ENCODE measurements at regions not wholly inside any gene's neighbourhood (a gene's known extent, or its start where the extent isn't known, plus 50 kb on each side); places are given as distances from the start of the nearest gene placed in this dataset.

DNA sequence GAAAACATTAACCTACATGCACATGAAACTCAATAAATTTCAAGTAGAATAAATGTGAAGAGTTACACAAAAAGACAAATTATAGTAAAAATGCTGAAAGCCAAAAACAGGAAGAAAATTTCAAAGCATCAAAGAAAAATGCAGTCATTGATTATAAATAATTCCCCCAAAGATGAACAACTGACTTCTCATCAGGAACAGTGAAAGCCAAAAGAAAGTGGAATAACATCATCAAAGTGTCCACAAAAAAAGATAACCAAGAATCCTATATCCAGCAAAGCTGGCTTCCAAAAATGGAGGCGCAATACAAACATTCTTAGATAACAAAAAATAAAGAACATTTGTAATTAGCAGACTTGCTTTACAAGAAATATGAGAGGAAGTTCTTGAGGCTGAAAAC, 161.6 kb downstream of the CMPK2 start:
- no peak for DNase-seq

DNA sequence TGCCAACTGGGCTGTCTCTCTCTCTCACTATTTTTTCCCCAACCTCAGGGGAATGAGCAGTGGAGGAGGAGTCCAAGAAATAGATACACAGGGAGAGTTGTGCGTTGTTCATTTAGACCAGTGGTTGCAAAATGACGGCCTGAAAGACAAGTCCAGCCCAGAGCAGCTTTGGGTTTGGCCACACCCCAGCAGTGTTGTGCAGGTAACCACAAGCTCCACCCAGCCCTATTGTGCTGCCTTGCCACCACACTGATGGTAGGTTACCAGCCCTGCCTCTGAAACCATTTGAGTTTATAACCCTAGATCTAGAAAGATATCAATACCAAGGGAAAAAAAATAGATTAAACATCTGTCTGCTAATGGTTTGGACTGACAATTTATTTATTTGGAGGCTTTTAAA, 144.3 kb downstream of the CMPK2 start:
- no peak for DNase-seq

DNA sequence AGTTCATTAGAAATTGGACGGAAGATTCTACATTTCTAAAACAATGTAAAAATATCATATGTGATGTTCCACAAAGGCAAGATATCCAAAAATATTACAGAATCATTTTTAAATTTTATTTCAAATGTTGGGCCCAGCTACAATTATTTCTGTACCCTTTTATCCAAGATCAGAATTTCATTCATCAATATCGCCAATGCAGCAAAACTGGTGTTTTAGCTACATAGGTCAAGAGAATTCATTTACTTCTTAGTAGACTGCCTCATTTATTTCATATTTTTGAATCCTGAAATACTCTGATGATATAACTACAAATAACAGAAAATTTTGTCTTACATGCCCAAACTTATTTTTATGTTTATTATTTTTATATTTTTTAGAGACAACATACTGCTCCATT, 143.1 kb downstream of the CMPK2 start:
- DNase-seq = no peak

DNA sequence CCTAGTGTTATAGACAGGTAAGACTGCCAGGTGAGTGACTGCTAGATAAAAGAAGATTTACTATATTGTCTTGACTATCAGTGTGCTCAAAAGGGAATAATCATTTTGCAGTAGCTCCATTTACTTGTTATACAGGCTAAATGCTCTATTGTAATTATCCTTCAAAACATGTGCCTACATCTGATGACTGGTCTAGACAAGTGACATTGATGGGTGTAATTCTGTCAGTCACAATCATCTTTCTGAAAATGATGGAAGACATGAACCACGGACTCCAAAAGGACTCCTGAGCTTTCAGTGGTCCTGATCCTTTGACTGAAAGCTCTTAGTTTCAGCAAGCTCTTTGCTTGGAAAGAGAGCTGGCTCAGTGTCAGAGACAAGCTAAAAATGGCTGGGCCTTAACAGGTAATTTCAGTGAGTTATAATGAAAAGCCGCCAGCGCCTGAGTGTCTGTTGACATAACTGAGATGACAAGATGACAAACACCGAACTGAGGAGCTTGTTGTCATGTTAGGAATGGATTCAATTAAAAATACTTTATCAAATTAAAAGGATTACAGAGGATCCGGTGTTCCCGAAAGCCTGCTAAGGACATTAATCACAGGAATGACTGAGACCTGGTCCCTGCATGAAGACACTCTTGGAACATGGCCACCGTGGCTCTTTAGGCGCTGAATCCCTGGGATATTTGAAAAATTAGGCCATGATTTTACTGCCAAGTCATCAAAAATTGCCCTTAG, 141.7 kb downstream of the CMPK2 start:
- DNase-seq = no peak

DNA sequence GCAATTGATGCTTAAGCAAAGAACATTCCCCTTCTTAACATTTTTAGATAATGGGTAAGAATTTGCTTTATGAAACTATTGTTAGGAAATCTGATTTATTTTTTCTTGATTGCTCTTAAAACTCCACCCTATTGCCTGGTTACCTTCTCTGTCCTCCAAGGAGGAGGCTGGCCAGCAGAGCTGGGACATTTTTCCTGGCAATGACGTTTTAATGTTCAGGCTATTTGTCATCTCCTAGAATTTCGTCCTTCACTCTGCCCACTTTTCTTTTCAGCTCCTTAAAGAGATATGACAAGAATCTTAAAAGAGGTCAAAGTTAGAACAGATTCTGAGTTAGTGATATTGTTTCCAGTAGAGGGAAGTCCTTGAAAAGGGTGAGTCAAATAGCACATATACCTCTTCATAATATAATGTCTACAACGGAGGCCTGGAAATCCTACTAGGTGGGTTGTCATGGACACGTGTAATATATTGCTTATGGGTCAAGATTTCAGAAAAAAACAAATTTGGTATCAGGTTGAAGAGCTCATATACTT, 141.0 kb downstream of the CMPK2 start:
- DNase-seq = no peak

DNA sequence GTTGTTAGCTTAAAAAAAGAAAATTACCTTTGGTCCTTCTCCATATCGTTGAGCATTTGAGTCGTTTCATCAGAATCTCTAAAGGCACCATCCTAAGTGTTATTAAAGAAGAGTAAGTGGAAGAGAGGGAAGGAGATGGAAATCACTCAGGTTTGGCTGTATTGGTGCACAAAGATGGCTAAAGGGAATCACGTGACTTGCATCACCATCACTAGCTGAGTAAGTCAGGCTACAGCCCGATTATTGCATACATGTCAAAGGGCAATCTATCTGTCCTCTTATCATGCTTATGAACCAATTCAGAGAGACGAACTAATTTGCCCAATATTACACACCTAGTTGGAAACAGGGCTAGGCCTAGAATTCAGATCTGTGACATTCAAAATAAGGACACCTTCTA, 137.6 kb downstream of the CMPK2 start:
- DNase-seq = no peak

DNA sequence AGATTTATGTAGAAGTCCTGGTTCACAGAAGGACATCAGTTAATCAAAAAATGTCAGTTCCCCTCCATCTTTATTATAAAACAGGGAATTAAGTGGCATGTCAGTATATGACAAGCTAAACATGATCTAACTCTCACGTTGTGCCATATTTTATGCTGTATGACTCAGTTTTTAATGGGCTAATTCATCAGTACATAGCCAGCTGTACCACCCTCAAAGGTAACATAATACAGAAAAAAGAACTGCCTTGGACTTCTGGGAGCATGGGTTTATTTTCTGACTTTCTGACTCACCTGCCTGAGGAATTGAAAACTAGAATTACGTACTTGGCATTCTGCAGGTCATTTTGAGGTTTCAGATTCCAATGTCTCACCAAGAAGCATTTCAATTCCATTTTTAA, 135.7 kb downstream of the CMPK2 start:
- DNase-seq = no peak

DNA sequence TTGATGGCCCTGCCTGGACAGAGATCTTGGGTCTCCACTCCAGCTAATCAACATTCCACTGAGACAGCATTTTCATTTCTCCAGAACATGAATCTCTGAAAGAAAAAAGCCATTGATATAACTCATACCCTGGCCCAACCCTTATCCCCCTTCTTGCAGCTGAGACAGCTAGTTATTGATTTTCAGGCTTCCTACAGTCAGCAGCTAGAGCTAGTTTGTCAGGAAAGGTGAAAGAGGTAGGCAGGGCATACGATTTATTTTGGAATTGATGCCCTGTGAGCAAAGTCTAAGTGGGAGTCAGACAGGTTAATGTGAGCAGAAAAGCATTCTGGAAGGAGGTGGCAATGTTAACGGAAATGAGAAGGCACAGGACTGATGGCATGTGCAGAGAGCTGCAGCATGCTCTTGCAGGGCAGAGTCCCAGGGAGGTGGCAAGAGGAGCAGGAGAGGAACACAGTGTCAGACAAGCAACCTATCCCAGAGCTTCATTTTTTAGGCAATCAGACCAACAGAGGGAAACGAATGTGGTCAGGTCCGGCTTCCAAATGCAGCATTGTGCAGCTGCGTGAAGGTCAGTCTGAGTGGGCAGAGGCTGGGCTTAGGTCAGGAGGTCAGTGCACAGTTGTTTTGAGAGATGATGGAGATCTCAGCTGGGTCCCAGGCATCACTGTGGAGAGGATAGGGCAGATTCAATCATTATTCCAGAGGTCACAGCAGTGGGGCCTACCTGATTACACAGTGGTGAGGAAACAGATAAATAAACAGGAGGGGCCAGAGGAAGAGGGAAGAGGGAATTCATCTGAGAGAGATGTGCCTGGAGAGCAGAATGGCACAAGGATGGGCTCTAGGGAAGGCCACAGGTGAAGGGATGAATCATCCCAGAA, 134.8 kb downstream of the CMPK2 start:
- no peak for DNase-seq

DNA sequence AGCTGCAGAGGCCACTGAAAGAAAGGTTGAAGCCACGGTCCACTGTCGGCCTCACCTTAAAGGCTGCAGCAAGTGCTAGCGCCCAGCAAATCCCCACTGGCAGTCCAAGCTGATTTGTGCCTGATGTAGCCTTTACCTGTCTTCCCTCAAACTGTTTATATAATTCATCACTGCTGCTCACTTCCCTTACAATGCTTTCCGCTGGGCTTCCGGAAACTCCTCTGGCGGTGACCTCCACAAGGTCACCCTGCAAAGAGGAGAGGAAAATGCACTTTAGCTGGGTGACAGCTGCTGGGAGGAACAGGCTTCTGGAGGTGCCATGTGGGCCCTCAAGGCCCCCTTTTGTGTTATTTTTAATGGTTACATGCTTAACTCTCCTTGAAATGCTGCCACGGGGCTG, 126.2 kb downstream of the CMPK2 start:
- no peak for DNase-seq

DNA sequence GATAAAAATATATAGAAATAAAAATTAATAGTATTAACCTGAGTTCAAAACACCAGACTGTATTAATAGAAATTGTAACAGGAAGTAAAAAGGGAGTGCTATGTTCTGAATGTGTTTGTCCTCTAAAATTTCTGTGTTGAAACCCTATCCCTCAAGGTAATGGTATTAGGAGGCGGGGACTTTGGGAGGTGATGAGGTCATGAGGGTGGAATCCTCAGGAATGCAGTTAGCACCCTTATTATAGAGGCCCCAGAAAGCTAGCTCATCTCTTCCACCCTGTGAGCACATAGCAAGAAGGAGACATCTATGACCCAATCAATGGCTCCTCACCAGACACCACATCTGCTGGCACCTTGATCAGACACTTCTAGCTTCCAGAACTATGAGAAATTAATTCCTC, 124.5 kb downstream of the CMPK2 start:
- DNase-seq = no peak

DNA sequence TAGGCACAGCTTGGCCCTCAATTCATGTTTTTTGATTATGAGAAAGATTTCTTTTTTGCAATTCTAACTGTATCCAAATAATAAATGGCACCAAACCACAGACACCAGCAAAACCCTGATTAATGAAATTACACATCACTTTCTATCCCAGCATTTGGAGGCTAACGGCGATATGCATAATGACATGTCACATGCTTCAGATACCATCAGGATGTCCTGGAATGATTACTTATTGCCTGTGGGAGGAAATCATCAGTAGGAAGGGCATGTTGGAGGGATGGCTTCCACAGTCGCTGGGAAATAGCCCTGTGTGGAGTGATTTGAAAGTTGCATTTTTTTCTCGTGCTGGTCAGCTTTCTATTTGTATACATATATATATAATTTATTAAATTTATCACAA, 121.7 kb downstream of the CMPK2 start:
- DNase-seq = no peak

DNA sequence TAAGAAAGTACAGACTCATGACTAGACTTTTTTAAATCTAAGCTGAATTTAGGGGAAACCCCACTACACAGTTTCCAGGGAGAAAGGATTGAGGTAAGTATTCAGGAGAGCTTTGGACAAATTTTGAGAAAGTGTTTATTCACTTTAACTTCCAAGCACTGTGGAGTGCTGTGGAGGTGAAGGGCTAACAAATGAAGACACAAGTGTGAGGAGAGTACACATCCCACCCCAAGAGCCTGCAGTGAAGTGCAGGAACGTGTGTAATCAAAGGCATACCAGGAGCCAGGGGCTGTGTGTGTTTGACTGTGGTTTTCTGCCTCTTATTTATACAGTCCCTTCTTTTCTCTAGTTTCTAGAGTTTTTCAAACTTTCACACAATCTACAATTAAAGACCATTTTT, 118.3 kb downstream of the CMPK2 start:
- no peak for DNase-seq

DNA sequence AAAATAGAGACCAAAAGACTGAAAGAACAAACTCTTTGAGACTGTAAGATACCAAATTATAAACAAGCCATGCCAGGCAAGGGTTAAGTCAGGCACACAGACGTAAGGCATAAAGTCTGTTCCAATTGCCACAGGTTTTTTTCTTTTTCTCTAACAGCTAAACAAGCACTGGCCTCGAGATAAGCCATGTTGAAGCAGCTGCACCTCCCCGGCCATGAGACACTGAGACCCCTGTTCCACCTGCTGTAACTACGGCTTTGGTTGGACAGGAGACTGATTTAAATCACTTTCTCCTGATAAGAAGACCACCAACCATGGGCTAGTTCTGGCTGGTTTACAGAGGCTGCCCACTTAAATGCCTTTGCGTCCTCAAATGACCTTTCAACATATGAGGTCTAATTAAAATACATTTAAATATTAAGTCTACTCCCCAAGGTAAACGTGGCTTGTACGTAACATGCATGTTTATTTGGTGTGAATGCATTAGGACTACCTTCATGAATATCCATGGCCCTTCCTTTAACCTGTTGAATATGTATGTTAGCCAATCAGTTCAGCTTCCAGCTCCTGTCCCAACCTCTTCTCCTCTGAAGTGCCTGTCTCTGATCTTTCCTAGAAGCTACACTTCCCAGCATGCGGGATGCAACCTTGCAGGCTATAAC, 117.2 kb downstream of the CMPK2 start:
- DNase-seq = no peak

DNA sequence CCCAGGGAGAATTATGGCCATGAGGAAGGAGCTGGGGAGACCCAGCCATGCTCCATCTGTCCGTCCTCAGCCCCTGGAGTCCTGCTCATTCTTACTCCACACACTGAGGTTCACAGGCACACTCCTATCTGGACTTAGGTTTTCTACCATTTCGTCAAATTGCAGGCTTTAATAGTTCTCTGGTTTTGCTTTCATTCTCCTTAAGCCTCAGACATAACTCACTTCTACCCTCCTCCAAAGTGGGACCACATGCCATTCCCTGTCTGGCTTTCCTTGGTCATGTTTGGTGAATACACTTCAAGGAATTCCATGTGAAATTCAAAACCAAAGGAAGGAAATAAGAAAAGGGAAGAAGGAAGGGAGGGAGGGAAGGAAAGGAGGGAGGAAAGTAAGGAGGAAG, 115.7 kb downstream of the CMPK2 start:
- DNase-seq = no peak

DNA sequence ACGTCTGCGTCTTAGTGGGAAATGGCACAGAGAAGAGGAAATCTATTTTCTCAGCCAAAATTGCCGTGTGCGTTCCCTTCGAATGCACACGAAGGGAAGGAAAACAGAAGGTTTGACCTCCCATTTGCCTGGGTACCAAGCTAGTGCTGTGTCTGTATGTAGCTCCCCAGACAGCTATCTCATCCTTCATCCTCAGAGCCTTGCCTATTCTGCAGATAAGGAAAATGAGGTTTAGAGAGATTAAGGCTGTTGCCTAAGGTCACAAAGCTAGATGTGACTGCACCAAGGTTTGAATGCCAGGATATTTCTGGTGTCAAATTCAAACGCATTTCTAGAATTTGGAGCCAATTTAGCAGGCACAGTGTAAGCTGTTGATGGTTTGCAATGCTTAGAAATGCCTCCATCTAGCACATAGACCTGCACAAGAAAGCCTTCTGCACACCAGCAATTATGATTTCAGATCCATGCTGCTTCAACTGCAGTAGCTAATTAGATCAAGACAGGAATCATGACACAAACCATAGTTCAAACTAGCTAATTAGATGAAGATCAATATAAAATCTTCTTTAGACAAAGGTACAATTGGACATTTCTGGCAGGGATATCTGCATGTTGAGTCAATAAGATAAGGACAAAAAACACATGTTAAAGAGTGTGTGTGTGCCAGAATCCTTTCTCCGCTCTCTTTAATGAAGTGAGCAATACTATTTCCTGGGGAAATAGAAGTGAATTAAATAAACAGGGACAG, 115.1 kb downstream of the CMPK2 start:
- DNase-seq = no peak

DNA sequence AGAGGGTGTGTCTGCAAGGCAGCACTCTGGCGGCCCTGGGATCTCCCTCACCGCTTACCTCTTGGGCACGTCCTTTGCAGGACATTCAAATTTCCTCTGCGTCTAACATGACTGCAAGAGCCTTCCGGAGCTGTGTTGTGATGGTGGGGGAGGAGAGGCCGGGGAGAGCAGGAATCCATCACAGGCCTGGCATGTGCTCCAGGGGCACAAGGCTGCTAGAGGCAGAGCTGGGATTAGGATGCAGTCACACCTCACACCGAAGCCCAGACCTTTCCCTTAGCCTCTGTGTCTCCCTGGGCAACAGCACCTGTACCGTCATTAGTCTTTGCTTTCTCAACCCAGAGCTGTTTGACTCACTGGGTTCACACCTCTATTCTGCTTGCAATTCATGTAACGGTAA, 111.3 kb downstream of the CMPK2 start:
- no peak for DNase-seq

DNA sequence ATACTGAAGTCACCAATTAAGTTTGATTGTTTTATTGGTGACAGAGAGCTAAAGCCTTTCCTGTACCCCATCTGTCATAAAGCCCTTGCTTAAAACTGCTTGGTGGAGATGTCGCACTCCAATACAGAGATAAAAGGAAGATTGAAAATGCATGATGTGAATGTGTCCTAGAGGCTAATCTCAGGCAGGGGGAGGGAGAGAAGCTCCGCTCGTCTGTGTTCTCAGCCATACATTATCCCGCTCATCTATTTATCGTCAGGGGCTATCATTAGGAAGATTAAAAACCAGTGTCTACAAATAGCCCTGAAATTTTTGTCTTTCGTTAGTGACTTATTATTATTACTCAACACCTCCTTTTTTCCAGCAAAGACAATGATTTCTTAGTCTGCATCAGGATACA, 110.3 kb downstream of the CMPK2 start:
- no peak for DNase-seq

DNA sequence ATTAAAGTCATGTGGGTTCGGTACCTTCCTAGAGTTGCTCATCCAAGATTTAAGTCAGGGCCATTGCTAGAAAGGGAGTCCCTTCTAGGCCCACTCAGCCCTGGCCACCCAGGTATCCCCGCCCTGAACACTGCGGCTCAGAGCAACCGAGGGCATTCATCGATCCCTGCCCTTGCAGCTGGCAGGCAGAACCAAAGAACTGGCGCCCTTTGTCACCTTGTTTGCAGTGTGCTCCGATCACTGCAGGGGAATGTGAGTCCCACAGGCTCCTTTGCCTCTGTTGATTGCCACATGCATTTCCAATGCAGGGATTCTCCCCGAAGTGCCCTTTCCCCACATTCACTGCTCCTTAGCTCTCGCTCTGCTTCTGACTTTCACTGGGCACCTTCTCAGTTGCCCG, 108.5 kb downstream of the CMPK2 start:
- DNase-seq = no peak

DNA sequence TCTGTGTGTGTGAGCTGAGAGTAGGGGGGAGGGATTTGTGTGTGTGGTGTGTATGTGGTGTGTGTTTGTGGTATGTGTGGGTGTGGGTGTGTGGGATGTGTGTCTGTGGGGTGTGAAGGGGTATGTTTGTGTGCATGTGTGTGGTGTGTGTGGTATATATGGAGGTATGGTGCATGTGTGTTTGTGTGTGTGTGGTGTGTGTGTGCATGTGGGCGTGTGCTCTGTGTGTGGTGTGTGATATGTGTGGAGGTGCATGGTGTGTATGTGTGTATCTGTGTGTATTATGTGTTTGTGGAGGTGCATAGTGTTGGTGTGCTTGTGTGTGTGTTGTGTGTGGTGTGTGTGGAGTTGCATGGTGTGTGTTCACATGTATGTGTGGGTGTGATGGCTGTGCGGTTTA, 106.0 kb downstream of the CMPK2 start:
- no peak for DNase-seq

DNA sequence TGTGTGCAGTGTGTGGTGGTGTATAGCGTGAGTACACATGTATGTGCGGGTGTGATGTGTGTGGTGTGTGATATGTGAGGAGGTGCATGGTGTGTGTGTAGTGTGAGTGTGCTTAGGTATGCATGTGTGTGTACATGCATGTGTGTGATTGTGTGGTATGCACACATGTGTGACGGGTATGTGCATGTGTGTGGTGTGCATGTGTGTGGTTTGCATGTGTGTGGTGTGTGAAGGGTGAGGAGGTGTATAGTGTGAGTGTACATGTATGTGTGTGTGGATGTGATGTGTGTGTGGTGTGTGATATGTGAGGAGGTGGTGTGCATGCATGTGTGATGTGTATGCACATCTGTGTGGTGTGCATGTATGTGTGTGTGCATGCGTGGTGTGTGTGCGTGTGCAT, 105.6 kb downstream of the CMPK2 start:
- DNase-seq = no peak

DNA sequence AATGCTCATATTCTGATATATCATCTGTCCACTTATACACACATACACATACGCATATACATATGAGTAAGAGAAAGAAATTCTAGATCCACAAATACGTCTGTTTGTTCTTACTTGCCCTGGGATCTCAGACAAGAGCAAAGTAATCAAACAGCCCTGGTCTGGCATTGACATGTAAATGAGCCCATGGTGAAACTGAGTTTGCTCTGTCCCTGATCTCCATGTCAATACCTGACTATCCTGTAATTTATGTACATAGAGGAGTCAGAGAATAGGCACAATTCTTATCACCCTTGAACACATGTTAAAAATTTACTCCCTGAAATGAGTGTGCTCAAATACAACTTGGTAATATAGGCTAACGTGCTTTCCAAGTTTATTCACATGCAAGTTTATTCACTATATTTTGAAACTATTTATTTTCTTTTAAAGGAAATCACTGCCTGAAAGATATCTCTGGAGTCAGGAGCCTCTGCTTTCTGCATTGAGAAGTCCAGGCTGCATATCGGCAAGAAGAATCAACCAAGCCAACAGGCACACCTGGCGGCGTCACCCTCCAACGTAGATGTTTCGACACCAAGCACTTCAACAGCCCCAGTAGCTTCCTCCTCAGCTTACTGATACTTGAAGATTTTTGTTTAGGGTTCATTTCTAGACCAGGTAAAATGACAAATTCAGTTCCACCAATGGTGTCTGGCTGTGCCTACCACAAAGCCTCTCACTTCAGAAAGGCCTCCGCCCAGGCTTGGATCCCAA, 100.6 kb downstream of the CMPK2 start:
- DNase-seq = peak; percentile 87

DNA sequence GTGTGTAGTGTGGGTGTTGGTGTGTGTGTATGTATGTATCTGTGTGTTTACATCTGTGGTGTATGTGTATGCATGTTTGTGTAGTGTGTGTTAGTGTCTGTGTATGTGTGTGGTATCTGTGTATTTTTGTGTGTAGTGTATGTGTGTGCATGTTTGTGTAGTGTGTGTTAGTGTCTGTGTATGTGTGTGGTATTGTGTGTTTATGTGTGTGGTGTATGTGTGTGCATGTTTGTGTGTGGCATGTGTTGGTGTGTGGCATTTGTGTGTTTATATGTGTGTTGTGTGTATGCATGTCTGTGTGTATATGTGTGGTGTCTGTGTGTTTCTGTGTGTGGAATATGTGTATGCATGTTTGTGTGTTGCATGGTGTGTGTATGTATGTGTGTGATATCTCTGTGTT, 96.4 kb downstream of the CMPK2 start:
- DNase-seq = no peak
